HG02973 (cell line): ENCODE measurements at regions not wholly inside any gene's neighbourhood (a gene's known extent, or its start where the extent isn't known, plus 50 kb on each side); places are given as distances from the start of the nearest gene placed in this dataset.
"Not testable (repeated sequence)": the region's sequence is repeated elsewhere in the genome, so short reads cannot be mapped to it uniquely, and the experiment has no call there.

Experiments
- ATAC-seq: cut with Tn5 transposase; IDR thresholded peaks from one replicate; pipeline ENCODE4 v1.9.1; 2021; ENCODE audit warnings: moderate library complexity; ENCODE audit not compliant: unreplicated experiment

DNA sequence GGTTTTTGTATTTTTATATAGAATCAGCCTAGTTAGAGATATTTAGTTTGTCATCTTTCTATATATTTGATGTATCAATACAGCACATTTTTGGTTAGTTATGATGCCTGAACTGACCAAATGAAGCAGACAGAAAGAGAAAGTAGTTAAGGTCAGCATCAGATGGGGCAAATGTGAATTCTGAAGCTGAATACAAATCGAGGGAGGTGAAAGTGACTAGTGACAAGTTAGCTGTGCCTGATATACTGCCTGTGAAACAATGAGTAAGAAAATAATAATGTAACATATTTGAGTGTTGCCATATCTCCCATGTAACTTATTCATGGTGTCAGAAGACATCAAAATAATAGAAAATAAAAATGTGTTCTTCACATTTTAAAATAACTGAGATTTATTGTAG is 680.3 kb upstream of the SEMA6D start:
- no peak for ATAC-seq

DNA sequence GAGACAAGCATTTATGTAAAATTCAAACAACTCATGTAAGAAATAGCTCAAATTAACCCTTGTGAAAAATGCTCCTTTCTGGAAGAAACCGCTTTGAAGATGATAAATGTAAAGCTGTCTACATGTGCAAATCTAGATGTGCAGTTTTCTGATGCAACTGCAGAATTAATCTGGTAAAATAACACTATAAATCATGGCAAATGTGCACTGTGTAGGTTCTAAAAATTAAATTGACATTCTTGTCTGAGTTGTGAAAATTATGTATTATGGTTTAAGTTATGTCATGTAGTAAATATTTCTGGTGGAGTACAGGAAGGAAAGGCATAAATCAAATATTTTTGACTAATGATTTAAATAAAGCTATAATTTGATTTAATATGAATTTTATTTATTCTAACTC is 678.1 kb upstream of the SEMA6D start:
- no peak for ATAC-seq

DNA sequence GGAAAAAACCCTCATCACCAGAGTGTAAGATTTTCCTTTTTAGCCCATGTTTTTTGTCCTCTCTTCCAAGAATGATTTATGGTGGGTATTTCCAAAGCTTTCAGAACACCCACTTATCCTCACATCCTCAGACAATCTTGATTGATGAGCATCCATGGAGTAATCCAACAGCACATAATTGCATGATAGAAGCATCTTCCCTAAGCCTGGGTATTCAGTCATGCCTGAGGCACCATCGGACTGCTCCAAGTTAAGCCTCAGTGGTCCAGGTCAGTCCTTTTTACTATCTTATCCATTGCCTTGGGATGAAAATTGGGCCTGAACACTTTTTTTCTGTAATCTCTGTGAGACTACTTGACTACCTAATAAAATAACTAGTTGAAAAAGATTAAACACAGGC is 676.0 kb upstream of the SEMA6D start:
- ATAC-seq: no peak

- not testable (repeated sequence) for ATAC-seq
These were observed 669.3 kb upstream of the SEMA6D start for GRCh38 chr15:47047981-47048380.

DNA sequence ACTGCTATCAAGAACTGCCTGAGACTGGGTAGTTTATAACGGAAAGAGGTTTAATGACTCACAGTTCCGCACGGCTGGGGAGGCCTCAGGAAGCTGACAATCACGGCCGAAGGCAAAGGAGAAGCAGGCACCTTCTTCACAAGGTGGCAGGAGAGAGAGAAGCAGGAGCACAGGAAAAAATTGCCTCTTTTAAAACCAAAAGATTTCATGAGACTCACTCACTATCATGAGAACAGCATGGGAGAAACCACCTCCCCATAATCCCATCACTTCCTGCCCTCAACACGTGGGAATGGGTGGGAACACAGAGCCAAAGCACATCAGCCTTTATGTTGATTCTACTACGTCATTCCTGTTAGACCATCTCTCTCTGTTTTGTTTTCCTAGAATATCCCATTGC is 650.9 kb upstream of the SEMA6D start:
- ATAC-seq: no peak

DNA sequence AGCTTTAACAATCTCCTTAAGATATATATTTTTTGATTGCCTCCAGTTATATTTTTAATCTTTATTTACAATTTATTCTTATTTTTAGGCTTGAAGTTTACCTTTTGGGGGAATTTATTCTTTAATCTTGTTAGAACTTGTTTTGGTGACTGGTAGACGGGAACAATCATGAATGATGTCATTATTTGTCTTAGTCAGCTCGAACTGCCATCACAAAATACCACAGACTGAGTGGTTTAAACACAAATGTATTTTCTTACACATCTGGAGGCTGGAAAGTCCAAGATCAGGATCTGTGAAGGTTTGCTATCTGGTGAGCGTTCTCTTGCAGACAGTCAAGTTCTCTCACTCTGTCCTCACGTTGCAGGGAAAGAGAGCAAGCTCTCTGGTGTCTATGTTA is 639.5 kb upstream of the SEMA6D start:
- ATAC-seq: not testable (repeated sequence)

GRCh38 chr15:47095833-47096232 is 621.5 kb upstream of the SEMA6D start:
- ATAC-seq: no peak

- not testable (repeated sequence) for ATAC-seq
These were observed 618.8 kb upstream of the SEMA6D start for GRCh38 chr15:47098526-47098925.

GRCh38 chr15:47099801-47100200 is 617.5 kb upstream of the SEMA6D start:
- ATAC-seq: not testable (repeated sequence)

DNA sequence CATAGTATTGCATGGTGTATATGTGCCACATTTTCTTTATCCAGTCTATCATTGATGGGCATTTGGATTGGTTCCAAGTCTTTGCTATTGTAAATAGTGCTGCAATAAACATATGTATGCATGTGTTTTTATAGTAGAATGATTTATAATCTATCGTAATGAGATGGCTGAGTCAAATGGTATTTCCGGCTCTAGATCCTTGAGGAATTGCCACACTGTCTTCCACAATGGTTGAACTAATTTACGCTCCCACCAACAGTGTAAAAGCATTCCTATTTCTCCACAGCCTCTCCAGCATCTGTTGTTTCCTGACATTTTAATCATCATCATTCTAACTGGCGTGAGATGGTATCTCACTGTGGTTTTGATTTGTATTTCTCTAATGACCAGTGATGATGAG is 608.5 kb upstream of the SEMA6D start:
- not testable (repeated sequence) for ATAC-seq

DNA sequence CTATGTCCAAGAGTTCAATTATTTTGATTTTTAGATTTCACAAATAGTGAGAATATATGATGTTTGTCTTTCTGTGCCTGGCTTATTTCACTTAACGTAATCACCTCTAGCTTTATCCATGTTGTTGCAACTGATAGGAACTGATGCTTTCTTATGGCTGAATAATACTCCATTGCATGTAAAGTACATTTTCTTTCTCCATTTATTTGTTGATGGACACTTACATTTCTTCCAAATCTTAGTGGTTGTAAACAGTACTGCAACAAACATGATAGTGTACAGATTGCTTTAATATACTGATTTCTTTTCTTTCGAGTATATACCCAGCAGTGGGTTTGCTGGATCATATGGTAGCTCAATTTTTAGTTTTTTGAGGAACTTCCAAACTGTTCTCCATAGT is 600.6 kb upstream of the SEMA6D start:
- no peak for ATAC-seq

GRCh38 chr15:47119349-47119748 is 598.0 kb upstream of the SEMA6D start:
- no peak for ATAC-seq

- no peak for ATAC-seq
These were observed 592.7 kb upstream of the SEMA6D start for GRCh38 chr15:47124430-47125102.

DNA sequence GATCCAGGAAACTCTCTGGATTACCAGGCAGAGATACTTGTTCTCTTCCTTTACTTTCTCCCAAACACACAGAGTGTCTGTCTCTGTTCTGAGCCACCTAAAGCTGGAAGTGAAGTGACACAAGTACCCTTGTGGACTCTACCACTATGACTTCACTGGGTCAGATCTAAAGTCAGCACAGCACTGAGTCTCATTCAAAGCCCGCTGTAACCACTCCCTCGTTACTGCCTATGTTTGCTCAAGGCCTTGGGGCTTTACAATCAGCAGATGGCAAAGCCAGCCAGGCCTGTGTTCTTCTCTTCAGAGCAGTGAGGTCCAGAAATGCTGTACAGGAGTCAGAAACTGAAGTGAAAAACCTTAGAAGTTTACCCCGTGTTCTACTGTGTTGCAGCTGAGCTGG is 588.3 kb upstream of the SEMA6D start:
- no peak for ATAC-seq

- not testable (repeated sequence) for ATAC-seq
These were observed 585.9 kb upstream of the SEMA6D start for GRCh38 chr15:47131450-47131849.

- ATAC-seq: no peak
These were observed 582.0 kb upstream of the SEMA6D start for GRCh38 chr15:47135267-47135666.

DNA sequence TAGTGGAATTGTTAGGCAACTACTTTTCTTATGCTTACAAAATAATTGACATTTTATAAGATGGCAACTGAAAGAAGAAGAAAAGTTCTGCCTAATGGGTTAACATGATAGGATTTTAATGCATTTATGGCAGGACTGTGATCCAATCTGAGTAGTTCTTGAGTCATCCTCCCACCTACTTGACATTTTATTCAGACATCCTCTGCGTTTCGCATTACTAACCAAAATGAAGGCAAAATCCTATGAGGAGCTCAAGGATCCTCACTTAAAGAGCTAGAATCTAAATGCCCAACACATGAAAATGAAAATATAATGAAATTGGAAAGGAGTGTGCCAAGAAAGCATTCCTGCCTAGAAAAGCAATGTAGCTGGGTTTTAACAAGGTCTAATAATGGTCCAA is 581.1 kb upstream of the SEMA6D start:
- no peak for ATAC-seq

DNA sequence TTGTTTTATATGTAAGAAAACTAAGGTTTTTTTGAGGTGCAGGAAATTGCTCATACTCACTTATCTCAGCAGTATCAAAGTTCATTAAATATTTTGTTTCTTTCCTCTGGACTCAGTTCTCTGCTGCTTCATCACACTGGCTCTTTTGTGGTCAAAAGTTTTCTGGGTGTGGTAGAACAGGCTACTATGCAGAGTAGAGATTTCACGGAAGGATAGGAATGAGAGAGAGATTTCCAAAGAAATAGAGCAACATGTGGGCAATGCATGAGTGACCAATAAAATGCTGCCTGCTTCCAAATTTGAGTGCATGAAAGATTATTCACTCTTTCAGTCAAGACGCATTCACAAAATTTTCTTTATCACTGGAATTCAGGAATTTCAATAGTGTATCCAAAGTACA is 577.3 kb upstream of the SEMA6D start:
- ATAC-seq: no peak

GRCh38 chr15:47157827-47158226 is 559.5 kb upstream of the SEMA6D start:
- ATAC-seq: no peak

GRCh38 chr15:47158573-47158972 is 558.7 kb upstream of the SEMA6D start:
- no peak for ATAC-seq

DNA sequence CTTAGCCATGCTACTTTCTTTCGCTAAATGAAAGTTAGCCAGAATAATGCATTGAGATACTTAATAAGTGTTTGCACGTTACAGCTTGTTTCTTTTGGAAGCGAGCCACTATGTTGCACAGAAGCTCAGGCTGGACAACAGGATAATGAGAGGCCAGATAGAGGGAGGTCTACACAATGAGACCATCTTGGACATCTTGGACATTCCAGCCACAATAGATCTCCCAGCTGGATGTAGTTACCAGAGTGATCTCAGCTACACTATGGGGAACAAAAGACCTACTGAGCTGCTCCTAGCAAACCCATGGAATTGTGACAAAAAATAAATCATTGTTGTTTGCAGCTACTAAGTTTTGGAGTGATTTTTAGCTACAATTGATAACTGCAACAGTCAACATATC is 540.1 kb upstream of the SEMA6D start:
- no peak for ATAC-seq

GRCh38 chr15:47179988-47180387 is 537.3 kb upstream of the SEMA6D start:
- no peak for ATAC-seq

- ATAC-seq: no peak
These were observed 534.5 kb upstream of the SEMA6D start for GRCh38 chr15:47182818-47183217.
